Peyer's patch (tissue), 4 donors: ENCODE measurements at regions not wholly inside any gene's neighbourhood (a gene's known extent, or its start where the extent isn't known, plus 50 kb on each side); places are given as distances from the start of the nearest gene placed in this dataset.

Source experiments
- POLR2A ChIP-seq, 2 donors: fragments of 450-650 bp; IDR thresholded peaks; one replicate each; pipeline ENCODE4 v1.5.1; 2017; ENCODE audit warnings: antibody characterized with exemption in 2 of 2, mild to moderate bottlenecking in 2 of 2, moderate library complexity in 2 of 2
- TF ChIP-seq, protein P1 (sequence below), 6 experiments: fragments of 450-650 bp in 4 of 6; fragments of 200-600 bp in 2 of 6; sonication (generic) in 1 of 6; IDR thresholded peaks; one replicate each; pipeline ENCODE4 v1.5.1; 2017 to 2019; ENCODE audit warnings: antibody characterized with exemption in 6 of 6, mild to moderate bottlenecking in 3 of 6, moderate library complexity in 1 of 6

DNA sequence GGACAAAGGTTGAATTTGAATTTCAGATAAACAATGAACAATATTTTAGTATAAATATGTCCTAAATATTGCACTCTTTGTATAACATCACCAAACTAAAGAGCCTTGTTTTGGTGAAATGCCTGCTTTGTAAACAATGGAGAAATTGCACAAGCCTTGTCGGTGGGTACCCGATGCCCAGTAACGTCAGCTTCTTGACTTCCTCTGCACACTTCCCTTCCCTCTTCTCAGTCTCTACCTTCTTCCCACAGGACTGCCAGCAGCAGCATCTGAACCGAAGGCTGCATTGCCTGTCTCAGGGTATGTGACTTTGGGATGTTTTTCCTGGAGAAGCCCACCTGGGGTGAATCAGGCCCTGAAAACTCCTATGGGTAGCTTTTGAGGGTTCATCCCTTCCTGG is 113.9 kb downstream of the UTP18 start:
- TF ChIP-seq, protein P1, sequence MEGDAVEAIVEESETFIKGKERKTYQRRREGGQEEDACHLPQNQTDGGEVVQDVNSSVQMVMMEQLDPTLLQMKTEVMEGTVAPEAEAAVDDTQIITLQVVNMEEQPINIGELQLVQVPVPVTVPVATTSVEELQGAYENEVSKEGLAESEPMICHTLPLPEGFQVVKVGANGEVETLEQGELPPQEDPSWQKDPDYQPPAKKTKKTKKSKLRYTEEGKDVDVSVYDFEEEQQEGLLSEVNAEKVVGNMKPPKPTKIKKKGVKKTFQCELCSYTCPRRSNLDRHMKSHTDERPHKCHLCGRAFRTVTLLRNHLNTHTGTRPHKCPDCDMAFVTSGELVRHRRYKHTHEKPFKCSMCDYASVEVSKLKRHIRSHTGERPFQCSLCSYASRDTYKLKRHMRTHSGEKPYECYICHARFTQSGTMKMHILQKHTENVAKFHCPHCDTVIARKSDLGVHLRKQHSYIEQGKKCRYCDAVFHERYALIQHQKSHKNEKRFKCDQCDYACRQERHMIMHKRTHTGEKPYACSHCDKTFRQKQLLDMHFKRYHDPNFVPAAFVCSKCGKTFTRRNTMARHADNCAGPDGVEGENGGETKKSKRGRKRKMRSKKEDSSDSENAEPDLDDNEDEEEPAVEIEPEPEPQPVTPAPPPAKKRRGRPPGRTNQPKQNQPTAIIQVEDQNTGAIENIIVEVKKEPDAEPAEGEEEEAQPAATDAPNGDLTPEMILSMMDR (IDR thresholded peaks at IDR 0.05): no peak
- no peak for TF ChIP-seq POLR2A (IDR thresholded peaks at IDR 0.05)
